B cell (primary cell): ENCODE measurements at regions not wholly inside any gene's neighbourhood (a gene's known extent, or its start where the extent isn't known, plus 50 kb on each side); places are given as distances from the start of the nearest gene placed in this dataset.

Source experiments
- ATAC-seq: fragments of 200-7000 bp; cut with Tn5 transposase; one replicate; pipeline ENCODE4 v1.10.0; 2021; ENCODE audit warnings: low read depth, mild to moderate bottlenecking, moderate number of reproducible peaks, moderate library complexity
- CTCF ChIA-PET: fragments of 350-600 bp; sonication (Branson Sonifier 250); formaldehyde crosslinking; loops from one replicate; lab custom pipeline; 2021; ENCODE audit warnings: antibody characterized with exemption, inconsistent platforms; lab: Charles Lee
- POLR2A ChIA-PET: fragments of 350-600 bp; sonication (Branson Sonifier 250); formaldehyde crosslinking; loops from one replicate; lab custom pipeline; 2021; ENCODE audit warnings: antibody characterized with exemption; lab: Charles Lee
- DNase-seq: peaks from one replicate; pipeline ENCODE4 v3.0.0; 2013
- H2AFZ ChIP-seq: 2 replicates; pipeline ENCODE4 v1.6.1; 2012; ENCODE audit warnings: mild to moderate bottlenecking, low read depth, low read length; ENCODE audit not compliant: insufficient read depth, poor library complexity, severe bottlenecking
- H3K27ac ChIP-seq, 2 donors: 1 replicate in 1 of 2; 2 replicates in 1 of 2; pipeline ENCODE4 v1.5.1; 2012 to 2013; ENCODE audit warnings: low read length in 2 of 2, mild to moderate bottlenecking in 2 of 2, moderate library complexity in 1 of 2
- H3K27me3 ChIP-seq, 4 experiments: fragments of 200-600 bp in 1 of 4; sonication (generic) in 1 of 4; replicated peaks in 1 of 4; 1 replicate in 2 of 4; 2 replicates in 2 of 4; pipeline versions ENCODE4 v1.6.1 to v1.7.0; 2013 to 2016; ENCODE audit warnings: low read length in 3 of 4, mild to moderate bottlenecking in 2 of 4, mixed read lengths in 1 of 4, moderate library complexity in 1 of 4; ENCODE audit not compliant: insufficient read depth in 4 of 4, control insufficient read depth in 3 of 4; ENCODE audit errors: control extremely low read depth in 1 of 4
- H3K36me3 ChIP-seq, 2 experiments: replicated peaks in 1 of 2; 1 replicate in 1 of 2; 2 replicates in 1 of 2; pipeline versions ENCODE4 v1.6.1 to v1.7.1; 2013; ENCODE audit warnings: low read length in 1 of 2; ENCODE audit not compliant: insufficient read depth in 2 of 2, control insufficient read depth in 1 of 2; ENCODE audit errors: control extremely low read depth in 1 of 2, extremely low read depth in 1 of 2
- H3K4me1 ChIP-seq, 2 donors: fragments of 200-600 bp in 1 of 2; sonication (generic) in 1 of 2; 1 replicate in 1 of 2; 2 replicates in 1 of 2; pipeline versions ENCODE4 v1.5.1 to v1.6.1; 2013 to 2017; ENCODE audit warnings: low read length in 2 of 2; ENCODE audit not compliant: control insufficient read depth in 2 of 2, insufficient read depth in 2 of 2
- H3K4me2 ChIP-seq: replicated peaks from 2 replicates; pipeline ENCODE3; 2012; ENCODE audit warnings: mild to moderate bottlenecking, low read depth, low read length; ENCODE audit not compliant: poor library complexity, severe bottlenecking
- H3K4me3 ChIP-seq, 5 experiments: fragments of 200-600 bp in 1 of 5; sonication (generic) in 1 of 5; 1 replicate in 3 of 5; 2 replicates in 2 of 5; pipeline versions ENCODE4 v1.5.1 to v1.7.0; 2011 to 2016; ENCODE audit warnings: low read length in 4 of 5, mild to moderate bottlenecking in 4 of 5, low read depth in 2 of 5, control low read depth in 1 of 5, moderate library complexity in 1 of 5; ENCODE audit not compliant: insufficient read depth in 1 of 5; ENCODE audit errors: control extremely low read depth in 1 of 5, extremely low read depth in 1 of 5
- H3K79me2 ChIP-seq: fragments of 200-600 bp; sonication (generic); one replicate; pipeline ENCODE4 v1.6.0; 2016; ENCODE audit warnings: low read length; ENCODE audit not compliant: control insufficient read depth, insufficient read depth
- H3K9ac ChIP-seq: fragments of 200-600 bp; sonication (generic); 2 replicates; pipeline ENCODE4 v1.6.1; 2017; ENCODE audit warnings: mild to moderate bottlenecking, low read length, moderate library complexity
- H3K9me3 ChIP-seq, 3 donors: one replicate each; pipeline versions ENCODE4 v1.6.1 to v1.7.1; 2013; ENCODE audit warnings: low read length in 2 of 3; ENCODE audit not compliant: control insufficient read depth in 2 of 3, insufficient read depth in 1 of 3; ENCODE audit errors: control extremely low read depth in 1 of 3
- H4K20me1 ChIP-seq: 2 replicates; pipeline ENCODE4 v1.6.0; 2012; ENCODE audit warnings: mild to moderate bottlenecking, low read length; ENCODE audit not compliant: insufficient read depth, control insufficient read depth, poor library complexity, severe bottlenecking
- H3K27ac Mint-ChIP-seq: one replicate; pipeline ENCODE4 v1.8.0; 2021; ENCODE audit warnings: mixed read lengths
- H3K27me3 Mint-ChIP-seq: one replicate; pipeline ENCODE4 v1.8.0; 2021; ENCODE audit warnings: mixed read lengths
- H3K4me1 Mint-ChIP-seq: one replicate; pipeline ENCODE4 v1.8.0; 2021; ENCODE audit warnings: mixed read lengths
- H3K4me3 Mint-ChIP-seq: one replicate; pipeline ENCODE4 v1.8.0; 2021; ENCODE audit warnings: mixed read lengths
- H3K9me3 Mint-ChIP-seq: one replicate; pipeline ENCODE4 v1.8.0; 2022; ENCODE audit warnings: mixed read lengths; ENCODE audit not compliant: insufficient read depth
- CTCF ChIP-seq: fragments of 200-600 bp; IDR thresholded peaks from one replicate; pipeline ENCODE4 v1.8.0; 2022; ENCODE audit warnings: antibody characterized with exemption, mild to moderate bottlenecking
- EZH2 ChIP-seq: IDR thresholded peaks from 2 replicates; pipeline ENCODE4 v1.6.1; 2012; ENCODE audit warnings: borderline replicate concordance, low read depth, mild to moderate bottlenecking, moderate library complexity, low read length; ENCODE audit not compliant: insufficient read depth, poor library complexity, severe bottlenecking
- WGBS: methylation state at CpG from one replicate; pipeline ENCODE4 v1.1.5; 2013; ENCODE audit warnings: missing lambda C conversion rate; ENCODE audit not compliant: insufficient coverage; 5-methylcytosine and 5-hydroxymethylcytosine counted together
- intact Hi-C: fragments of 100-400 bp; cut with micrococcal nuclease; formaldehyde crosslinking; loops from one replicate; pipeline ENCODE4 v1.10.0; 2022

- Histone ChIP-seq H2AFZ (no peak overlapping the region), H3K4me2 (no peak overlapping the region), H3K4me3 (no peak overlapping the region), H4K20me1 (no peaks in the 10 kb centered on the region), H3K27ac (no peak overlapping the region), H3K9me3 (no peaks in the 10 kb centered on the region), H3K36me3 (no peaks in the 10 kb centered on the region), H3K27me3 (no peaks in the 10 kb centered on the region), H3K9ac (no peak overlapping the region), H3K4me1 (no peaks in the 10 kb centered on the region), H3K79me2 (no peaks in the 10 kb centered on the region)
- ATAC-seq (no peak), DNase-seq (no peak)
- H3K9me3 Mint-ChIP-seq = no peaks in the 10 kb centered on the region
- POLR2A ChIA-PET = no interaction called here
- H3K27me3 Mint-ChIP-seq = no peaks in the 10 kb centered on the region
- H3K4me3 Mint-ChIP-seq = no peak overlapping the region
- no peak for TF ChIP-seq CTCF
- no peak for TF ChIP-seq EZH2
- CTCF ChIA-PET = no interaction called here
- 100% methylated on average over 2 of the region's 4 CpGs for WGBS
- no peak overlapping the region for H3K27ac Mint-ChIP-seq
- intact Hi-C loops = no loop called here
- H3K4me1 Mint-ChIP-seq = no peaks in the 10 kb centered on the region
Measured at GRCh38 chr4:53863736-53864365, 200.6 kb downstream of the CHIC2 start.

- Histone ChIP-seq H3K27ac (no peak overlapping the region), H3K9me3 (no peaks in the 10 kb centered on the region), H3K4me3 (no peak overlapping the region), H3K79me2 (no peaks in the 10 kb centered on the region), H3K4me1 (no peaks in the 10 kb centered on the region), H2AFZ (no peak overlapping the region), H3K4me2 (no peak overlapping the region), H3K9ac (no peak overlapping the region), H3K27me3 (no peaks in the 10 kb centered on the region), H3K36me3 (no peaks in the 10 kb centered on the region), H4K20me1 (no peaks in the 10 kb centered on the region)
- Mint-ChIP-seq H3K9me3 (no peaks in the 10 kb centered on the region), H3K27me3 (no peaks in the 10 kb centered on the region), H3K27ac (no peak overlapping the region), H3K4me3 (no peak overlapping the region), H3K4me1 (no peaks in the 10 kb centered on the region)
- ChIA-PET CTCF (no interaction called here), POLR2A (no interaction called here)
- DNase-seq = no peak
- TF ChIP-seq EZH2 = no peak
- no peak for TF ChIP-seq CTCF
- 96% methylated on average over 3 of the region's 3 CpGs for WGBS
- intact Hi-C loops = no loop called here
- ATAC-seq = no peak
Measured at GRCh38 chr4:53863158-53863557, 201.2 kb downstream of the CHIC2 start.
